ENCODE measurements at regions not wholly inside any gene's neighbourhood (a gene's known extent, or its start where the extent isn't known, plus 50 kb on each side); places are given as distances from the start of the nearest gene placed in this dataset.
A peak's percentile ranks its signal among the peaks of the same experiment; 100 is the strongest.

DNA sequence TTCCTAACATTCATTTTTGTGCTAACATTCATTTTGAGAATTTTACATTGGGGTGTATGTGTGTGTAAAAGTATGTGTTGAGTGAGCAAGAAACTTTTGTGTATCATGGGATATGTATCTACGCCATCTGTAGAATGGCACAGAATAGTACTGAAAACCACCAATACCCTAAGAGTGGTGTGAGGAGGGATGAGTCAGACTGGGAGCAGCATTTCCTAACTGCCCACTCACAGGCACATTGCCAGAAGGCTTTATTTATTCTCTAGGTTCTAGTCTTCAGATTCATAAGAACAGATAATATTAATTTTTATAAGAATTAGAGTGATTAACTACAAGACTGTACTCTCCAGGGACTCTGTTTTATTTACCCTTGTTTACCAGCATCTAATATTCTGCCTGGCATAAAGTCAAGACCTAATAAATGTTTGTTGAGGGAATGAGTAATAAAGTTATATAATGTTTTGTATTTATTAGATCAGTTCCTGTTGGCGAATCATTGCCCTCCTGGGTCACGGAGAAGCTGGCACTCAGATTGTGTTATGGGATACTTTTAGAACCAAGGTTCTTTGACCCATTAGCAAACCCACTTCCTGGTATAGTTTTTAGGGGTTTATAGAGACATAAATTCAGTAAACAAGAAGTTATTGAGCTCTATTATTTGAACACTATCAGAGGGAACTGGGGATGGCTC is 159.1 kb upstream of the PPP2R2B start:
- DNase-seq (ENCODE audit: low read depth): peak; percentile 88

- DNase-seq (ENCODE audit: low read depth): no peak
Observed at GRCh38 chr5:147040856-147041255, 162.3 kb upstream of the PPP2R2B start.

DNA sequence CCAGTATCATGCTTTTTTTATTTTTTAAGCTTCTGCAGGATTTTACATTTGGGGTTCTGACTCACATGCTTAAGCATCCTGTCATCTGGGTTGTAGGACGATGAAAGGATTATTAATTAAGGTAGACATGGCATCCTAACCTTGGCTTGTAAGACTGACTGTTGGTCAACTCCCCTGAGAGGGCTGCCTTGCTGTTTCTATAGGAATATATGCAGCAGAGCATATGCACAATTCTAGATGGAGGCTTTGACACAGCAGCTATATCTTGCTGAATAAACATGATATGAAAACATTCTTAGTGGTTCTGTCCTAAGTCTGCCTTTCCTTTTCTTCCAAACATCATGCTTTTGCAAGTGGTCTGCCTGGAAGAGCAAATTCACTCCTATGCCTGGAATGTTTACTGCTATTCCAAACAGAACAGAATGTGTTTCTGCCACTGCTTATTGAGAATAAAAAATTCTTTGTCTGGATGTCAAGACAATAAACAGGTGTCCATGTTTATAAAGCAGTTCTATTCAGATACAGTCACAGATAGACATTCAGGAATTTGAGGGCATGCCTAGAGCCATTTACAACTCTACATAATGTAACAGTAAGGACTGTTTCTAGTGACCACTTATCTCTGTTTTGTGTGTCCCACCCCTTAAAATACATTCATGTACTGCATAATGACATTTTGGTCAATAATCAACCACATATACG is 166.2 kb upstream of the PPP2R2B start:
- no peak for DNase-seq (ENCODE audit: low read depth)

DNA sequence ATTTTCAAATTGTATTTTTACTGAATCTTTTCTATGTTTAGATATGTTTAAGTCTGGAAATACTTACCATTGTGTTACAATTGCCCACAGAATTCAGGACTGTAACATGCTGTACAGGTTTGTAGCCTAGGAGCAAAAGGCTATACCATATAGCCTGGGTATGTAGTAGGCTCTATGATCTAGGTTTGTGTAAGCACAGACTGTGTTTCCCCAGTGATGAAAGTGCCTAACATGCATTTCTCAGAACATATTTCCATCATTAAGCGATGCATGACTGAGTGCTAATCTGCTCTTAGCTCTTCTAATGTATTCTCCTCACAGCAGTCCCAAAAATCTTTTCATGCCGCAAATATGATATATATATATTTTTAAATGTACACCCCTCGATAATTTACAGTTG is 166.7 kb upstream of the PPP2R2B start:
- DNase-seq (ENCODE audit: low read depth): no peak

DNA sequence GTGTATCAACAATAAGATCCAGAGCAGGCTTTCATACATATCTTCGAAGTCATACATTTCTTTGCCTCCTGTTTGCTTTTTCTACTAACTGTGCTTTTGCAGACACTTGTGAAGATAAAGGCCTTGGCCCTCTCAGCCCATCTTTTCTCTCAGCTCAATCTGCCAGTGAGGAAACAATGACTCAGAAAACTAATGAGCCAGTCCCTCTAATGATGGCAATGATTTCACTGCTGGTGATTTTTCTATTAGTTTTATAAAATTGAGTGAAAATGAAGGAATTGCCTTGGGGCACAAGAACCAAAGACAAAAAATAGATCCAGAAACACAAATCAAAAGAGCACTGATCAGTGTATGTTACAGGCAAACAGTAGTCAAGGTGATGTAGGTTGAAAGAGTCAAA is 167.7 kb upstream of the PPP2R2B start:
- no peak for DNase-seq (ENCODE audit: low read depth)

- DNase-seq (ENCODE audit: low read depth): no peak
Observed at GRCh38 chr5:147046894-147047293, 168.3 kb upstream of the PPP2R2B start.

- no peak for DNase-seq (ENCODE audit: low read depth)
Observed at GRCh38 chr5:147049764-147050163, 171.2 kb upstream of the PPP2R2B start.

DNA sequence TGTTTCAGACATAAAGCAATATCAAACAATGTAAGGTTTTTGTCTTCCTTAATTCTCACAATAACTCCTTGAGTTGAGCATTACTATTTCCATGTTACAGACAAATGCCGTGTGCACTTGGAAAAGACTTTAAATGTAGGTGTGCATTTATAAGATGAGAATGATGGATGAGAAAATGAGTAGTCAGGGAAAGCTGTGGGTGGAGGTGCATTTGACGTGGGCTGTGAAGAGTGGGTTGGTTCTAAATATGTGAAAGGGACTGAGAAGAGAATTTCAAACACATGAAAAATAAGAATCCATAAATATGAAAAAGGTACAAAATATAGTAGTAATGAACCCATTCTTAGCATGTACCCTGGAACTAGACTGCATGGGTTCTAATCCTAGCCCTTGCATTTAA is 171.6 kb upstream of the PPP2R2B start:
- no peak for DNase-seq (ENCODE audit: low read depth)

- DNase-seq (ENCODE audit: low read depth): peak; percentile 41
Observed at GRCh38 chr5:147051193-147051592, 172.6 kb upstream of the PPP2R2B start.

GRCh38 chr5:147052519-147052918 is 174.0 kb upstream of the PPP2R2B start:
- no peak for DNase-seq (ENCODE audit: low read depth)

DNA sequence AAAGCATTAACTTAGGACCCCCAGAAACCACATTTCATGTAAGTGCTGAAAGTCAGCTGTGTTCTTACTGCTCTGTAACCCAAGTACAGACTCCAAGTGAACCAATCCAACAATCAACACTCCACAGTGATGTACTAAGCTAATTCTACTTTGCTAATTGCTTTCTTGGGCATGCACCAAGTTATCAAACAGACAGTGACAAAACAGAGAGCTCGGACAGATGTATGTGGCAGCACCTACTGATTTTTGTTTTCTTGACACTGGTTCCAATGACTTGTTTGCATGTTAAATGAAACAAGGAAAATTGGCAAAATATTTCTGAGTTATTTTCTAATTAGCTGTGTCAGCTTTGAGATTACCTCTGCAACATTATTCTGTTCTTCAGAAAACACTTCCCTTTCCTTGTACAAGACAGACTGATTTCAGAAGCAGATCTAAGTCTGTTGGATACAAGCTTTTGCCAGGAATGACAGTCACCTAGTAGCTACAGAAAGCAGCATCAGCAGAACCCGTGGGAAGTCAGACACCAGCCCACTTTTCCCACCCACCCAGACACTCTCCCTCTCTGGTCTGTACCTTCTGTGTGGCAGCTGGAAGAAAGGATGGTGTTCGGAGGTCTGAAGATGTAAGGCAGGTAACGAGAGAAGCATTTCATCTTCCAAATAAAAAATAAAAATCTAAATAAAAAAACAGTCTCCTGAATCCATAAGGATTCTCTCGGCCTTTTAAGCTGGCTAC is 176.7 kb upstream of the PPP2R2B start:
- DNase-seq (ENCODE audit: low read depth): no peak

DNA sequence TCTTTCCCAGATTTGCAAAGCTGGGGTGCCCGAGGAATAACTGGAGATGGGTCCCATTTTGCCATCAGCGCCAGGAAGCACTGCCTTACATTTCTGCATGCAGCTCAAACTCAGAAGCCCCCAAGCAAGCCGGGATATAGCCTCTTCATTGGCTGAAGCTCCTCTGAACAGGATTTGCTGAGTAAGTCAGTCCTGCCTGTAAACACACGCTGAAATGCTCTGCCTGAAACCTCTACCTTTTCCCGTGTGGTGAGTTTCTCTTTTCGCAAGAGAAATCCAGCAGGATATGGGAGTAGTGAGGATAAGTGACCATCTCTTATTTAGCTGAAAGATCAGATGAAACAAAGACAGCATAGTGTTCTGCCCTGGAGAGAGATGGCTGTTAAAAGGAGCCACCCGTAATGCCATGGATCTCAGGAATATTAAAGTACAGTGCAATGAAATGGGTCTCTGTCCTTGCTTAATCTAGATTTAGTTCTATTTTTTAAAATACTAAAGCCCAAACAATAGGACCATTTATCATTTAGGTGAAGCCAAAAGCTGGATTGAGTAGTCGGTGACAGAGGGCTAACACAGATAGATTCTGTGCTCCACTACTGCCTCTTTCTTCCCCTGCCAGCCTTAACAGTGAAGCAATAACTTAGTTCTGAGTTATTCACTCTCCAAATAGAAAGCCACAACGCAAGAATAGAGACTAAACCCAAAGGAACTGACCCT is 177.5 kb upstream of the PPP2R2B start:
- DNase-seq (ENCODE audit: low read depth): no peak

- no peak for DNase-seq (ENCODE audit: low read depth)
Observed at GRCh38 chr5:147057051-147057450, 177.8 kb upstream of the STK32A start.

- no peak for DNase-seq (ENCODE audit: low read depth)
Observed at GRCh38 chr5:147061431-147061830, 173.4 kb upstream of the STK32A start.

GRCh38 chr5:147062427-147062826 is 172.4 kb upstream of the STK32A start:
- DNase-seq (ENCODE audit: low read depth): no peak

- no peak for DNase-seq (ENCODE audit: low read depth)
Observed at GRCh38 chr5:147063943-147064342, 170.9 kb upstream of the STK32A start.

- no peak for DNase-seq (ENCODE audit: low read depth)
Observed at GRCh38 chr5:147065071-147065470, 169.8 kb upstream of the STK32A start.

- no peak for DNase-seq (ENCODE audit: low read depth)
Observed at GRCh38 chr5:147068998-147069397, 165.8 kb upstream of the STK32A start.

DNA sequence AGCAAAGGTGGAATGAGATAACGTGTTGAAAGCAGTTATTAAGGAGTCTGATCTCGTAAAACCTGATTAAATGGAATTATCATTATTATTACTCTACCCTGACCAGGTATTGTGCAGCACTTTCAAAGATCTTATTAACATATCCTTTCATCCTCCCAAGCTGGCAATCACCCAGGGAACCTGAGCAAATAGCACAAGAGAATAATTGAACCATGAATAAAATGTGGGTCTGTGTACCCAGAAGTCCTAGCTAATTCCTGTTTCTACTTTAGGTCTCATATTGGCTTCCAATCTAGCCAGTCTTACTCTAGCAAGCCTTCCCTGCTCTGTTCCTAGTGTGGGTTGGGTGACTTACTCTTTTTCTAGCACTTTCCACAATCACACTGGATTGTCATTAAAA is 162.2 kb upstream of the STK32A start:
- no peak for DNase-seq (ENCODE audit: low read depth)

DNA sequence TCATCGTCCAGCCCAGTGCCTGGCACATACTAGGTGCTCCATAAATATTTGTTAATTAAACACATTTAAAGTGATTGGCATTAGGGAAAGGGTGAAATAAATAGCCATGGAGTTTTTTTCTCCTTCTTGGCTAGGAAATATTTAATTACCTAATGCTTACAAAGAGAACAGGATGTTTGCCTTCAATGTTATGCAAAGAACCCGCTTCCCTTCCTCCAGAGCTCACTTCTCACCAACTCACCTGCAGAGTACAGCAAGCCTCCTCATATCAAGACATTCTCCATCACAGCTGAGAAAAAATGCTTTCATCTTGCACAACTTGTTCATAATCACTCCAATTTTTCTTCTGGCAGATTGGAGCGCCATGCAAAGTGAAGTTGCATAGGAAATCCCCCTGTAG is 161.7 kb upstream of the STK32A start:
- DNase-seq (ENCODE audit: low read depth): no peak

DNA sequence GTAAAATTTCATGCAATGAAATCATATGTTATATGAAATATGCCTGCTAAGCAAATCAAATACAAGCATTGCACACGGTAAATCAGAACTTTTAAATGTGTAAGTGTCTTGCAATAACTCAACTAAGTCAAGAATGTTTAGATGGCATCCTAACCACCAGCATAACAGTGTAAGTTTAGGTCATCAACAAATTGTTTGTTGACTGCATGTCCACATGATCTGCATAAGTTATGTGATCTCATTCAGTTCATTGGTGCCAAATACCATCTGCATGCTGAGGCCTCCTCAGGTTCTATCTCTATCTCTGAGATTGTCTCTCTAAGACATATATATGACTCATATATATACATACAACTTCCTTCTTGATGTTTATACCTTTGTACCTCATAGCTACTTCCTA is 159.6 kb upstream of the STK32A start:
- DNase-seq (ENCODE audit: low read depth): no peak

DNA sequence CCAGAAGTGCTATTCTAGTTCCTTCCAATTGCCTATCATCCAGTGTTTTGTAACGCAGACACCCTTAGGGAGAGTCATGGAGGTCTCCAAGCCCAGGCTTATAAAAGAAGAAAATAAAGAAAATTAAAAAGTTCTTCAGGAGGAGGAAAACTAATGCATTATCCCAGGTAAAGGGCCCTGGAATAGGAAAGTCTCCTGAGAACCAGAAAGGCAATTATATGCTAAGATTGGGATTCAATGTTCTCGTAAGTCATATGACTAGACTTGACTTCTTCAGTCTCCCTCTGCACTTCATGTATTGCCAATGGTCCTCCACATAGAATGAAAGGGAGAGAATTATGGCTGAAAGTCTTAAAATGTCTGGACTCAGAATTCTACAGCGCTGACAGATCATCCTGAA is 154.4 kb upstream of the STK32A start:
- DNase-seq (ENCODE audit: low read depth): no peak
